22Rv1 (cell line): ENCODE measurements at regions not wholly inside any gene's neighbourhood (a gene's known extent, or its start where the extent isn't known, plus 50 kb on each side); places are given as distances from the start of the nearest gene placed in this dataset.

ENCODE experiments used
- H3K27ac ChIP-seq: fragments of 450-650 bp; 2 replicates; pipeline ENCODE4 v1.5.1; 2017
- CTCF ChIP-seq: fragments of 450-650 bp; IDR thresholded peaks from 2 replicates; pipeline ENCODE4 v1.5.1; 2017; ENCODE audit warnings: mild to moderate bottlenecking
- ZFX ChIP-seq: fragments of 450-650 bp; IDR thresholded peaks from 2 replicates; pipeline ENCODE4 v1.6.1; 2017; ENCODE audit warnings: antibody characterized with exemption, borderline replicate concordance

DNA sequence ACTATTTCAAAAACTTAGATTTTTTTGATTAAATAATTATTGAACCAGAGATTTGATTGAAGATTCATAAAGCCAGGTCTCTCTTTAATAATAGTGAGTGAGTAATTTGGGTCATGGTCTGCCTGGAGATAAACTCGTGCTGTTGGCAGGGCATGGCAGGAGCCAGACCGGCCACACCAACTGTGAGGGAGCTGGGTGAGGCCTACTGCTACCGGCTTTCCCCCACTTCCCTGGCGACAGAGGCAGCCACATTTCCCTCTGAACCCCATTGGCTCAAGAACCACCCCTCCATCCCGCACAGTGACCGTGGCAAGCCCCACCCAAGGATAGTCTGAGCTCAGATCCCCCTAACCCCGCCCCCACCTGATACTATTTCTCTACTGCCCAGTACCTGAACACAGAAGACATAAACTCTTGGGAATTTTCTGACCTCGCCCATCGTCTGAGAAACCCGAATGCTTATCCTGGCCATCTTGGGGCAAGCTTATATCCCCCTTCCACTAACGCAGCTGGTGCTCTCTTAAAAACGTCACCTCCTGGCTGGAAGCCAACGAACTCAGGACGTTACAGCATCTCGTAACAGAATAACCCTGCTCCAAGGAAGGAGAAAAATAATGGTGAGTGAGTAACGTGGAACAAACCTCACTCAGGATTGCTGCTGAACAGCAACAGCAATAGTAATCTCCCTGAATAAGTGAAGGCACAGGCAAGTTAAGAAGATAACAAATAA lies 627.6 kb upstream of the PCDH9 start:
- no peak for TF ChIP-seq CTCF
- TF ChIP-seq ZFX: no peak
- no peak overlapping the region for H3K27ac ChIP-seq

GRCh38 chr13:67856955-67857354 lies 626.8 kb upstream of the PCDH9 start:
- TF ChIP-seq ZFX (no peak), CTCF (no peak)
- H3K27ac ChIP-seq: no peak overlapping the region

DNA sequence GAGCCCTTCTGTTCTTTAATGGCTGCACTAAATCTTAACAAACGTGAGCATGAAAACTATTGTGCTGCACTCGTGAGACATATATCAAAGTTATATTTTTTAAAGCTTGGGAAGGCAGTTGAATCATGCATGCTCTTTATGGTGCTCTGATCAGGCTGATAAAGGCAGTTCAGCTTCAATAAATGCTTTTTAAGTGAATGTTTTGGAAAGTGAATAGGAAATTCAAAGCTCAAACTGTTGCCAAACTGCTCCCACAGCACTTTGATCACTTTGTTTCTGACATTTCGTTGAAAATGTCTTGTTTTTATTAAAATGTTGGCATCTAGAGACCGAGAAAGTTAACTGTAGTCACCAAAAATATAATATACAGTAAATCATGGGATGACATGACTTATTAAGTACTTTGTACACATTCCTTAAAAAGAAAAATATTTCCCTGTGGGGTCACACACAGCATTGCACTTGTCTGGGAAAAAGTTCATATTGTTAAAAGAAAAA lies 625.7 kb upstream of the PCDH9 start:
- no peak for TF ChIP-seq ZFX
- no peak overlapping the region for H3K27ac ChIP-seq

DNA sequence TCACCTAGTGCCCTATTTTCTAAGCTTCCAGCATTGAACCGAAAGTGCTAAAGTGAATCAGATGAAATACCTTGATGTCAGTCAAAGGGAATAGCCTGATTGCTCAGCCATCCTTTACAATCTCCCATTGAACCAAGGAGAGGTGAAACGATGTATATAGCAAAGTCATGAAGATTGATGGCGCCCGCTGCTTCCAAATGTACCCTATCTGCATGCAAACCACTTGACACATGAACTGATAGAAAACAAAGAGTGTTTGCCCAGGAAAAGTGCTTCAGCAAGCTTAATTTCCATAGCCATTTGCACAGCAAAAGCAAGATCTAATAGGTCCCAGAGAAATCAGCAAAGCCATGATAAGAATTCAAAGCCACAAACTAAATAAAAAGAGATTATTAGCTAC lies 624.9 kb upstream of the PCDH9 start:
- TF ChIP-seq CTCF: no peak
- no peak for TF ChIP-seq ZFX
- H3K27ac ChIP-seq: no peak overlapping the region

DNA sequence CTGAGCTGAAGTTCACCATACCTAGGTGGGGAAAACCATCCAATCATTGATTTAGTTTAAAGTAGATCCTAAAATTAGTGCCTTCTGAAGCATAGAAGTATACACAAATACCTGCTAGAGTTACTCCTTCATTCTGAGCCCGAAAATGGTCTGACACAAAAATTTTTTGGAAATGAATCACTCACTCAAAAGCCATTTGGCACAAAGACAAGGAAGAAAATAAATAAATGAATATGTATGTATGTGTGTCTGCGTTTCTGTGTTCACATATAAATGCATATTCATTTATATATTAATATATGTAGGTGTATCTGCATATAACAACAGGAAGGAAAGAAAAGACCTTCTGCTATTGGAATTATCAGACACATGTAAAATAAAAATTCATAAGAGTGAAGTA lies 614.4 kb upstream of the PCDH9 start:
- H3K27ac ChIP-seq: no peak overlapping the region
- TF ChIP-seq CTCF: no peak
- TF ChIP-seq ZFX: no peak

DNA sequence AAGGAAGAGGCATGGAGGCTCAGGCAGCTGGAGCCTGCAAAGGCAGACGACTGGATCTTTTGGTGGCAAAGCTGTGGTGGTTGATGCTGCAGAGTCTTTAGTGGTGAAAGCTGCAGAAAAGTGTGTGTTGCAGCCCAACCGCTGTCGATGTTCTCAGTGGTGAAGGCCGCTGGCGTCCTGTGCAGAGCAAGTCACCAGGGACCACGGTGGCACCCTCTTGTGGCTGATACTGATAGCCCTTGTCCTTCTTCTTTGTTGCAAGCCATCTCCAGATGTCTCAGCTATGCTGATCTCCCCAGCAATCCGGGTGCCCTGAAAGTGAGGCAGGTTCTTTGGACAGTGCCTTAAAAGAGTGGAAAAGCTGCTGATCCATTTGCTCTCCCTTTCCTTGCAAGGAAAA lies 610.9 kb upstream of the PCDH9 start:
- H3K27ac ChIP-seq: no peak overlapping the region
- TF ChIP-seq CTCF: peak; percentile 42
- no peak for TF ChIP-seq ZFX

- TF ChIP-seq CTCF (no peak), ZFX (no peak)
- H3K27ac ChIP-seq: no peak overlapping the region
Measured at GRCh38 chr13:67833564-67833963, 603.4 kb upstream of the PCDH9 start.

DNA sequence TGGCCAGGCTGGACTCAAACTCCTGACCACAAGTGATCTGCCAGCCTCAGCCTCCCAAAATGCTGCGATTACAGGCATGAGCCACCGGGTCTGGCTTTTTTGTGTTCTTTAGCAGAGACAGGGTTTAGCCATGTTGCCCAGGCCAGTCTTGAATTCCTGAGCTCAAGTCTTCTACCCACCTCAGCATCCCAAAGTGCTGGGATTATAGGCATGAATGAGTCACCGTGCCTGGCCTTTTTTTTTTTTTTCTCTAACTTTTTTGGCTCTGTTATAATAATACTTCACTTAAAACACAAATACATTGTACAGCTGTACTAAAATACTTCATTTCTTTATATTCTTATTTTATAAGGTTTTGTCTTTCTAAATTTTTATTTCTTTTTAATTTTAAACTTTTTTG lies 599.5 kb upstream of the PCDH9 start:
- TF ChIP-seq ZFX: no peak
- no peak for TF ChIP-seq CTCF
- H3K27ac ChIP-seq: no peak overlapping the region
